Lower leg skin (tissue), 4 donors: ENCODE measurements at regions not wholly inside any gene's neighbourhood (a gene's known extent, or its start where the extent isn't known, plus 50 kb on each side); places are given as distances from the start of the nearest gene placed in this dataset.

Source experiments
- DNase-seq, 2 donors: peaks; one replicate each; pipeline ENCODE4 v3.0.0-alpha.2; 2019; ENCODE audit warnings: low spot score in 2 of 2
- H3K4me3 ChIP-seq: fragments of 200-600 bp; sonication (generic); 2 replicates; pipeline ENCODE4 v1.5.1; 2017; ENCODE audit warnings: mild to moderate bottlenecking, low read depth; ENCODE audit not compliant: poor library complexity, severe bottlenecking
- POLR2A ChIP-seq, 2 donors: fragments of 450-650 bp; IDR thresholded peaks; one replicate each; pipeline ENCODE4 v1.6.1; 2016 to 2017; ENCODE audit warnings: antibody characterized with exemption in 2 of 2, mild to moderate bottlenecking in 1 of 2, moderate library complexity in 1 of 2
- WGBS, 2 donors: methylation state at CpG; one replicate each; pipeline ENCODE4 v1.1.5; 2018; 5-methylcytosine and 5-hydroxymethylcytosine counted together
- intact Hi-C: fragments of 100-400 bp; cut with DNase I; formaldehyde crosslinking; loops from one replicate; pipeline ENCODE4 v1.15.0; 2023; ENCODE audit warnings: low total_unique reads
- TF ChIP-seq, protein P1 (sequence below), 3 donors: fragments of 450-650 bp; IDR thresholded peaks; one replicate each; pipeline ENCODE4 v1.5.1; 2016; ENCODE audit warnings: antibody characterized with exemption in 3 of 3, mild to moderate bottlenecking in 3 of 3, moderate library complexity in 2 of 3

GRCh38 chr11:15830741-15831428, 525.5 kb downstream of the SOX6 start:
- no peak for DNase-seq
- H3K4me3 ChIP-seq = no peak overlapping the region
- intact Hi-C loops = no loop called here
- 75 to 82% methylated on average over 9 of the region's 9 CpGs for WGBS, 2 donors
- TF ChIP-seq POLR2A (IDR thresholded peaks at IDR 0.05) = no peak
- TF ChIP-seq, protein P1, sequence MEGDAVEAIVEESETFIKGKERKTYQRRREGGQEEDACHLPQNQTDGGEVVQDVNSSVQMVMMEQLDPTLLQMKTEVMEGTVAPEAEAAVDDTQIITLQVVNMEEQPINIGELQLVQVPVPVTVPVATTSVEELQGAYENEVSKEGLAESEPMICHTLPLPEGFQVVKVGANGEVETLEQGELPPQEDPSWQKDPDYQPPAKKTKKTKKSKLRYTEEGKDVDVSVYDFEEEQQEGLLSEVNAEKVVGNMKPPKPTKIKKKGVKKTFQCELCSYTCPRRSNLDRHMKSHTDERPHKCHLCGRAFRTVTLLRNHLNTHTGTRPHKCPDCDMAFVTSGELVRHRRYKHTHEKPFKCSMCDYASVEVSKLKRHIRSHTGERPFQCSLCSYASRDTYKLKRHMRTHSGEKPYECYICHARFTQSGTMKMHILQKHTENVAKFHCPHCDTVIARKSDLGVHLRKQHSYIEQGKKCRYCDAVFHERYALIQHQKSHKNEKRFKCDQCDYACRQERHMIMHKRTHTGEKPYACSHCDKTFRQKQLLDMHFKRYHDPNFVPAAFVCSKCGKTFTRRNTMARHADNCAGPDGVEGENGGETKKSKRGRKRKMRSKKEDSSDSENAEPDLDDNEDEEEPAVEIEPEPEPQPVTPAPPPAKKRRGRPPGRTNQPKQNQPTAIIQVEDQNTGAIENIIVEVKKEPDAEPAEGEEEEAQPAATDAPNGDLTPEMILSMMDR (IDR thresholded peaks at IDR 0.05) = no peak

DNA sequence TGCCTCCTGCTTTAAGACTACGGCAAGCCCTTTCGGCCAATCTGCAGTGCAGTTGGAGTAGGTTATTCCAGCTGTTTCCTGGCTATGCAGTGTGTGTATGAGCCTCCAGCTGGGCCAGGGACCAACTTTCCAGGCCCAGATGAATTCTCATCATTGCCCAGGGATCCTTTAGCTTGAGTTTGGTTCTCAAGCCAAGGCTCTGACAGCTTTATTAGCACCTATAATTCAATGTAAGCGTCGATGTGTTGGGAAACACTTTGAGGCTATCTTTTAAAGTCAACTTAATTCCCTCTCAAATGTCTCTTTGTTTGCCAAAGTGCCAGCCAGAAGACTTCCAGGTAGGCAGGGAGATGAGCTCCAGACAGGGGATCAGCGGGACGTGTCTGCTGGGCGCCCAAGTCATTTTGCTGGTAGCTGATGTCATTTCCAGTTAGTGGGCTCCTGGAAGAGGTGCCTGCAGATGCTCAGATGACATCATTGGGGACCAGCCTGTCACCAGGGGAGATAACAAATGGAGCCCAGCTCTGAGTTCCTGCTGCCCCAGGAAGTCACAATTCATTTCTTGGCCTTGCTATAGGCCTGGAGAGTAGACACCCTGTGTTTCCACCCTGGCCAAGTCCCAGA, 520.4 kb downstream of the SOX6 start:
- intact Hi-C loops = no loop called here
- DNase-seq = no peak
- H3K4me3 ChIP-seq = no peak overlapping the region
- 43 to 67% methylated on average over 7 of the region's 7 CpGs for WGBS, 2 donors
- TF ChIP-seq, protein P1 (IDR thresholded peaks at IDR 0.05) = no peak
- TF ChIP-seq POLR2A (IDR thresholded peaks at IDR 0.05) = no peak

GRCh38 chr11:15836795-15837194, 519.6 kb downstream of the SOX6 start:
- WGBS, 2 donors = 52 to 62% methylated on average over 1 of the region's 1 CpG
- intact Hi-C loops = no loop called here
- H3K4me3 ChIP-seq = no peak overlapping the region
- TF ChIP-seq, protein P1 (IDR thresholded peaks at IDR 0.05) = no peak
- TF ChIP-seq POLR2A (IDR thresholded peaks at IDR 0.05) = no peak
- DNase-seq = no peak

GRCh38 chr11:15837901-15838489, 518.4 kb downstream of the SOX6 start:
- H3K4me3 ChIP-seq = no peak overlapping the region
- no peak for TF ChIP-seq POLR2A (IDR thresholded peaks at IDR 0.05)
- TF ChIP-seq, protein P1 (IDR thresholded peaks at IDR 0.05) = no peak
- no peak for DNase-seq
- intact Hi-C loops = no loop called here
- 92 to 96% methylated on average over 4 of the region's 4 CpGs for WGBS, 2 donors

DNA sequence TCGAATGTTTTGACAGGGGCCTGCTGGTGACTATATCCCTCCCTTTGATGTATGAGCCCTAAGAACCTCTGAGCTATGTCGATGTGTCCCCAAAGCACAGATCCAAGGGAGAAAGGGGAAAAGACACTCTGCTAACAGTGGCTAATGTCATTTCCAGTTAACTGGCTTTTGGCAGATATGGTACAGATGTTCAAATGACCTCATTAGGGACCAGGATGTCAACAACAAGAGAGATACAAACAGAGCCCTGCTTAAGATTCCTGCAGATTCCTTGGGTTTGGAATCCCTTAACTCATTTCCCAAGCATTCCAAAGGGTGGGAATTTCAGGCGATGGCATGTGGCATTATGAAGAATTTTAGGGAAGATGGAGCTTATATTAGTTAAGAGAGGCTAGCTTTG, 517.3 kb downstream of the SOX6 start:
- TF ChIP-seq POLR2A (IDR thresholded peaks at IDR 0.05) = no peak
- TF ChIP-seq, protein P1 (IDR thresholded peaks at IDR 0.05) = no peak
- H3K4me3 ChIP-seq = no peak overlapping the region
- no peak for DNase-seq
- 91 to 92% methylated on average over 3 of the region's 3 CpGs for WGBS, 2 donors
- intact Hi-C loops = no loop called here
